Ammon's horn (tissue), 1 donor: ENCODE measurements at regions not wholly inside any gene's neighbourhood (a gene's known extent, or its start where the extent isn't known, plus 50 kb on each side); places are given as distances from the start of the nearest gene placed in this dataset.

ENCODE experiments used
- DNase-seq: peaks from one replicate; pipeline ENCODE4 v3.0.0-alpha.2; 2016; ENCODE audit warnings: low spot score

DNA sequence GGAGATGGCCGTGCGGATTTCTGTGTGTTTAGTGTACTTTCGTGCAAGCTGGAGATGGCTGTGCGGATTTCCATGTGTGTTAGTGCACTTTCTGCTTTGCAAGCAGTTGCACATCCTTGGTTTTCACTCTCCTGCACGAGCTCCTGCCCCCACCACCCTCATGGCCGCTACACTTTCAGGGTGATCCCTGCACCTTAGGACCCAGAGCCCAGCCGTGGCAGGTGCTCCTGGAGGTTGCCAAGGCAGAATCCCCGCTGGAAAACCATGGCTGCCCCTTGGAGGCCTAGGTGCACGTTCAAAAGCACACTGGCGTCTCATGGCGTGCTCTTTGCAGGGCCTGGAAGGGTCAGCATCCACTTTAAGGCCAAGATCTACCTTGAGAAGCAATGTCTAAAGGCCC, 311.0 kb upstream of the TNRC6C start:
- DNase-seq, result no peak

DNA sequence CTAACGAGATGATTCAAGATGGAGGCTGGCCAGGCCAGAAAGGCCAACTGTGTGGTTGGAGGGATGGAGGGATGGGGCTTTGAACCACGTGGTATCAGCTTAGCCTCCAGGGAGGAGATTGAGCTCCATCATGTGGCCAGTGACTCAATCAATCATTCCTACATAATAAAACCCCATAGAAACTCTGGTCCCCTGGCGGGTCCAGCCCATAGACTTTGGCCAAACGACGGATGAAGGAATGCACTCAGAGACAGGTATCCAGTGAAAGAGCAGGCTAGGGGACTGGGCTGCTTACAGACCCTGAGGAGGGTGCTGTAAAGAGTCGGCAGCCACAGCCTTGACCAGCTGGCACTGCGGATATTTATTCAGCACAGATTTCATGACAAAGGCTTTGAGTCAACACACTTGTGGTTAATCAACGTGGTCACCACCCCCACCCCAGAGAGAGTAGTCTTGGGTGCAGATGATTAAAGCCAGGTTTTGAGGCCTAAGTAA, 308.7 kb upstream of the TNRC6C start:
- no peak for DNase-seq

DNA sequence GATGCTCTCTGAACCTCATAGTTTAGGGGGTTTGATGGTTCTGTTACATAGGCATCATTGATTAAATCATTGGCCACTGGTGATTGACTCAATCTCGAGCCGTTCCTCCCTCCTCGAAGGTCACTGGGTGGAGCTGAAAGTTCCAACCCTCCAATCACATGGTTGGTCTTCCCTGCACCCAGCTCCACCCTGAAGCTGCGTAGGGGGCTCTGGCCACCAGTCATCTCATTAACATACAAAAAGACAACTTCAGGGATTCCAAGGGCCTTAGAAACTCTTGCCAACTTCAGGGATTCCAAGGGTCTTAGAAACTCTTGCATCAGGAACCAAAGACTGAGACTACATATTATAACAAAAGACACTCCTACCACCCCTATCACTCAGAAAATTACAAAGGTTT, 306.5 kb upstream of the TNRC6C start:
- no peak for DNase-seq

- no peak for DNase-seq
These were observed 304.2 kb upstream of the TNRC6C start for GRCh38 chr17:77654296-77654695.

DNA sequence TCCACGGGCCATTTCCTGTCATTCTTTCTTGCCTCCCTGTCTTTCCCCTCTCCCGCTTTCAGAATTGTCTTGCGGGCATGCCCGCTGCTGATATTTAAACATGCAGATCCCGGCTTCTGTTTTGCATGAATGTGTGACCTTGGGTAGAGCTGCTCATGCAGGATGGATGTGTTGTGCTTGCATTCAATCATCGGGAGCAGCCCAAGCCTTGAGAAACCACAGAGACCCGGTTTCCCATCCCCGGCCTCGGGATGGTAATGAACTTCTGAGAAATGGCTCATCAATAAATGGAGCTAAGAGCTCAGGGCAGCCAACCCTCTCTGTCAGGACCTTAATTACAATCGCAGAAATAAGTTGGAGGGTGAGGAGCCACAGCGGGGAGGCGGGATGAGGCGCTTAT, 303.7 kb upstream of the TNRC6C start:
- DNase-seq, result no peak

DNA sequence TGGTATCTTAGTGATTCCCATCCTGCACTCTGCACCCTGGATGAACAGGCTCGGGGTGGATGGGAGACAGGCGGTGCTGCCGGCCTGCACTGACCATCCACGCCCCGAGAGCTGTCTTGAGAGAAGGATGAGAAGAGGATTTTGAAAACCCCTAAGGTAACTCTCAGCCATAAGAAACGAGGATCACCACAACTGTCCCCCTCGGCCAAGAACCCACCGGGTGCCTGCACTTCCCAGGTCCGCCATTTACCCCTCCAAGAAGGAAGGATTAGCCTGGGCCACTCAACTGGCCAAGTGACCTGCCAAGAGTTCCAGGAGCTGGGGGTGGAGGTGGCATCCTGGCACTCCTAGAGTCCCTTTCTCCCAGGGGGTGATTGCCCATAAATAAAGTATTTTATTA, 302.4 kb upstream of the TNRC6C start:
- DNase-seq, result no peak

DNA sequence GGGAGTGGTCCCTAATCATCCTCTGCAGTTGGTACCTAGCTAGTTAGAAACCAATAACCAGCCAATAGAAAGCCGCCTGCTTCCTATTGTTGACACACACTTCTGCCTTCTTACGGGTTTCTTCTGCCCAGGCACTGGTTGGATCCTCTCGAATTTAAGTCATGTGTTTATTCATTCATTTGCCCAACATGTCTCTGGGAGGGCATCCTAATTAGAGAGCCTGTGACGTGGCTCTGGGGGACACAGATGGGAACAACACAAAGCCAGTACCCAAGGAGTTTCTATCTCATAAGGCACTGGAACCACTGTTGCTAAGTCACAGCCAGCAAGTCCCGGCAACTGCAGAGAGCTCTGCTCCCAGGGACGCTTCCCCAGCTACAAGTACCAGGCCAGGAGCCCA, 300.7 kb upstream of the TNRC6C start:
- DNase-seq, result peak; percentile 29

DNA sequence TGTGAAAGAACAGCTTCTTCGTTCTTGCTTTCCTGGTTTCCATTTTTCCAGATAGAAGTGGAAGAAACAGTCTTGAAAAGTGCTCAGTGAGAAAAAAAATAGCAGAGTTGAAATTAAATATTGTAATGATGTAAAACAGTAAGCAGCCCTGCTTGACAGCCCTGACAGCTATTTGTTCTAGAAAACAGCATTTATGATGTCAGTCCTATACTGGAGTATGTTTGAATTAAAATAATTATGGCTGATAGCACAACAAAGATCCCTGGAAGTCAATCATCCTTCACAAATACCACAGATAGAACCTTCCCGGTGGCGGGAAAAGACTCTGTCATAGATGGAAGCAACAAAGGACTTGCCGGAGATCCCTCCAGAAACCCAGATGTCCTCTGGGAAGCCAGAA, 298.0 kb upstream of the TNRC6C start:
- DNase-seq, result no peak

DNA sequence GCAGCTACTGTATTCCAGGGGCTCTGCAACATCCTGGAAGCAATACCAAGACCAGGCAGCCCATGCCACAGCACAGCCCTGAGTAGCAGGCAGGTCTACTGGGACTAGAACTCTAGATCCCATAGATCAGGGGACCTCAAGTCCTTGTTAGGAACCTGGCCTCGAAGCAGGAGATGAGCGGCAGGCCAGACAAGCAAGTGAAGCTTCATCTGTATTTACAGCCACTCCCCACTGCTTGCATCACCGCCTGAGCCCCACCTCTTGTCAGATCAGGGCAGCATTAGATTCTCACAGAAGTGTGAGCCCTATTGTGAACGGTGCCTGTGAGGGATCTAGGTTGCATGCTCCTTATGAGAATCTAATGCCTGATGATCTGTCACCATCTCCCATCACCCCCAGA, 295.7 kb upstream of the TNRC6C start:
- no peak for DNase-seq

DNA sequence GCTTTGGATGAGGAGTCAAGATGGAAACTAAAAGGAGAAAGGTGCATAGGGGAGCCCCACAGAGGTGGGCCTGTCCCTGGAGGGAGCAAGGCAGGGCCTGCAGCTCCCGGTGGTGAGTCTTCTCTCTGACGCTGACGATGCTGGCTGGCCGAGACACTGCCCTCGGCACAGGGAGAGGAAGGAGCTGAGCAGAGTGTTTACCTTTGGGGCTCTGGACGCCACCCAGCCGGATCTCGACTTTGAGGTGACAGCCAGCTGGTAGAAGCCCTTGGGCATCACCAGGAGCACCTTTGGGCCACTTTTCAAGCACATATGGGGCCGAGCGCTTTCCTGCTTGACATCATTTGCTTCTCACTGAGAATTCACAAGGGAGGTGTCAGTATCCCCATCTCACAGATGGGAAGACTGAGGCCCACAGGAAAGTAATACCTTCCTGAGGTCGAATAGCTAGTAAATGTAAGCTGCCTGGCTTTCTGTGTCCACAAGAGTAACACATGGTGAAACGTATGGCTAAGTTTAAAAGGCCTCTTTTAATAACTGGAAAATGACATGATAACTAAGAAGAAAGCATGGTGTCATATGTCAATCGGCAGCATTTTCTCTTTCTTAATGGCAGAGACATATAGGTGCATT, 294.3 kb upstream of the TNRC6C start:
- no peak for DNase-seq

DNA sequence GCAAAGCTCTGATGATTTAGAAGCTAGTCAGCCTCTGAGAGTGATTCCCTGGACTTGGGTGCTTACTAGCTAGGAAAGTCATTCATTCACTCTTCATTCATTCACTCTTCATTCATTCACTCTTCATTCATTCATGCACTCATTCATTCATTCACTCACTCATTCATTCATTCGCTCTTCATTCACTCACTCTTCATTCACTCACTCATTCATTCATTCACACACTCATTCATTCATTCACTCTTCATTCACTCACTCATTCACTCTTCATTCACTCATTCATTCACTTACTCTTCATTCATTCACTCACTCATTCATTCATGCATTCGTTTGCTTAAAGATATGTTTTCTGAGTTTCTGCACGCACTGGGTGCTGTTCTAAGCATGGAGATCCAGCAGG, 292.7 kb upstream of the TNRC6C start:
- no peak for DNase-seq

- DNase-seq, result no peak
These were observed 292.0 kb upstream of the TNRC6C start for GRCh38 chr17:77666462-77666861.

- no peak for DNase-seq
These were observed 291.6 kb upstream of the TNRC6C start for GRCh38 chr17:77666881-77667395.

- no peak for DNase-seq
These were observed 291.0 kb upstream of the TNRC6C start for GRCh38 chr17:77667478-77667877.

- DNase-seq, result no peak
These were observed 290.0 kb upstream of the TNRC6C start for GRCh38 chr17:77668518-77668917.

DNA sequence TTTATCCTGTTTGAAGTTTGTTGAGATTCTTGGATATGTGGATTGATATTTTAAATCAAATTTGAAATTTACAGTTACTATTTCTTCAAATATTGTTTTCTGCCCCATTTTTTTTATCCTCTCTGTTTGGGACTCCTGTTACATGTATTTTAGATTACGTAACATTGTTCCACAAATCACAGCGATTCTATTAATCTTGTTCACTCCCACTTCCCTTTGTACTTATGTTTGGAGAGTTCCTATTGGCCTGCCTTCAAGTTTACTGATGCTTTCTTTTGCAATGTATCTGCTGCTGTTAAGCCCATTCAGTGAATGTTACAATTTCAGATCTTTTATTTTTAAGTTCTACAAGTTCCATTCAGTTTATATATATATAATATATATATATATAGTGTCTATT, 288.3 kb upstream of the TNRC6C start:
- DNase-seq, result no peak

DNA sequence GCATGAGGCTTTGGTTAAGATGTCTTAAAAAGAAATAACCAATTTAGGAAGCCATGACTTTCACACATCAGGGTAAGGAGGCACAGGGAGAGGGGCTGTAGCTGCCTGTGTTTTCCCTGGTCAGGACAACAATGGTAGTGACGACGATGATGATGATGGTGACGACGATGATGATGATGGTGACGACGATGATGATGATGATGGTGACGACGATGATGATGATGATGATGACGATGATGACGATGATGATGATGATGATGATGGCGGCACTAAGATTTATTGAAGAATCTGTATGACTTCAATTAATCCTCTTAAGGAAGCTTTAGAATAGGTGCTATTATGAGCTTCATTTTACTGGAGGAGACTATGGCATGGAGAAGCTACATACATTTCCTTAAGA, 284.1 kb upstream of the TNRC6C start:
- DNase-seq, result no peak

DNA sequence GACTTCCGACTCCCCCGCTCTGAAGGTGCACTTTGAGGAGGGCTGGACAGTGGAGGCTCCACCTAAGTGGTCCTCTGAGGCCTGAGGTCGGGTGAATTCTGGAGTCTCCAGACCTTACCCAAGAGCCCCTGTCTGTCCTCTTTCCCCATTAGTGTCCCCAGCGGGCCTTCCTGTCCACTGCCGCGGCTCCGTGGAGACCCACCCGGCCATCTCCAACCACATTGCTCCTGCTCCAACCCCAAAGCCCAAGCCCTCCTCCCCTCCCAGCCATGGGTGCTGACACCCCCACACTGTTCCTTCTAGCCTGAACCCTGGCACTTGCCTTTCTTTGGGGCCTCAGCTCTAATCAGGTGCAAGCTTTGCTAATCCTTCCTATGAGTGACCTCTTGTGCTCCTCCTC, 283.1 kb upstream of the TNRC6C start:
- DNase-seq, result no peak

DNA sequence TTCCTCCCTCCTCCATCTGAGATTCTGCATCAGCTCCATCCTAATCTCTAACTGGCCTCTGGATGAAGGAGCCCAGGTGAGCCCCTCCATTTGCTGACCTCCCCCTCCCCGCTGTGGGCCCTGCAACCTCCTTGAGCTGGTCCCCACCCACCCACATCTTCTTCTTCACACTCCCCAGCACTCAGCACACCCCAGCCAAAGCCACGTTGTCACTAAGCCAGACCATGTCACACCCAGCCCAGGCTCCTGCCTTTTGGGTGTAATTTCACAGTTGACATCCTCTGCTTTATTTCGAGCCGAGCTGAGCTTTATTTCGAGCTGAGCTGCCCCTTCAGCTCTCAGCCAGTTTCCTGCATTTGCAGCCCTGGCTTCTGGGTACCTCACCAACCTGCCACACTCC, 282.7 kb upstream of the TNRC6C start:
- no peak for DNase-seq

GRCh38 chr17:77676237-77676661, 282.3 kb upstream of the TNRC6C start:
- no peak for DNase-seq

GRCh38 chr17:77677211-77677610, 281.3 kb upstream of the TNRC6C start:
- no peak for DNase-seq

- no peak for DNase-seq
These were observed 280.9 kb upstream of the TNRC6C start for GRCh38 chr17:77677630-77678029.

- DNase-seq, result no peak
These were observed 278.9 kb upstream of the TNRC6C start for GRCh38 chr17:77679589-77679988.

DNA sequence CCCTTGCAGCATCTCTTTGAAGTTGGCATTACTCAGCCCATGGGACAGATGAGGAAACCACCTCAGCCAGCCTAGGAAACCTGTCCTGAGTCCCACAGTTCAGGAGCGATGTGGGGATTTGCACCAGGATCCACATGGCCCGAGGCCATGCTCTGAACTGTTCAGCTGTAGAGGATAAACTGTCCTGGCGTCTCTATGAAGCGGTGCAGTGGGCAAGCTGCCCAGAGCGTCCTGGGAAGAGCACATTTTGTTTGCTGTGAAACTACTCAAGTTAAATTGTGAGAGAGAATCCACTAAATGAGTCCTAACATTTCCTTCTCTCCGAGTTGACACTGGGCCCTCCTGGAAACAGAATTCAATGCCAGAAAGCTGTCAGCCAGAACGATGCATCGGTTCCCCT, 276.6 kb upstream of the TNRC6C start:
- peak; percentile 18 for DNase-seq
